H1 (cell line): ENCODE measurements at regions not wholly inside any gene's neighbourhood (a gene's known extent, or its start where the extent isn't known, plus 50 kb on each side); places are given as distances from the start of the nearest gene placed in this dataset.

Experiments used
- CBX5 ChIP-seq: fragments of 300-800, 300-1000 bp; sonication (generic); IDR thresholded peaks from 2 replicates; pipeline ENCODE4 v1.7.1; 2016; ENCODE audit warnings: antibody characterized with exemption, low read length, low read depth

DNA sequence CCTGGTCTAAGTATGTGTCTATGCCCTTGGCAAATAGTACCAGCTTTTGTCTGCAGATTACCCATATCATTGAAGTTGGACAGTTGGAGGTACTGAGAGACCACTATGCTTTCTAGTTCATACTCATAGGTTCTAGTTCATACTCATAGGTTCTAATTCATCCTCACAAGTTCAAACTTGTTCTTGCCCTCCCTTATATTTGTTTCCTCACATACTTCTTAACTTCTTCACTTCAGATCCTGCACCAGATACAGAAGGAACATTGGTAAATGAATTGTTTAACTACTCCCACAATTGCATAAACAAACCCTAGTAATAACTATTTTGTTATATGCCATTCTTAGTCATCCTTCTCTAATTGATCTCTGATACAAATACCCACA, 172.2 kb downstream of the SLITRK1 start (continued):
- TF ChIP-seq CBX5, result no peak
